GM21423 (cell line): ENCODE measurements at regions not wholly inside any gene's neighbourhood (a gene's known extent, or its start where the extent isn't known, plus 50 kb on each side); places are given as distances from the start of the nearest gene placed in this dataset.

Source experiments
- ATAC-seq: cut with Tn5 transposase; IDR thresholded peaks from one replicate; pipeline ENCODE4 v1.9.1; 2021; ENCODE audit warnings: mild to moderate bottlenecking, moderate library complexity; ENCODE audit not compliant: unreplicated experiment

- ATAC-seq, result no peak
These were observed 367.4 kb upstream of the SMARCA2 start for GRCh38 chr9:1647776-1648175.

GRCh38 chr9:1653282-1653681, 361.9 kb upstream of the SMARCA2 start:
- ATAC-seq, result no peak

- ATAC-seq, result no peak
These were observed 356.3 kb upstream of the SMARCA2 start for GRCh38 chr9:1658661-1659362.

GRCh38 chr9:1659363-1659690, 355.8 kb upstream of the SMARCA2 start:
- no peak for ATAC-seq

- no peak for ATAC-seq
These were observed 346.7 kb upstream of the SMARCA2 start for GRCh38 chr9:1668441-1668840.

GRCh38 chr9:1673300-1673699, 341.8 kb upstream of the SMARCA2 start:
- no peak for ATAC-seq

- no peak for ATAC-seq
These were observed 338.4 kb upstream of the SMARCA2 start for GRCh38 chr9:1676771-1677170.

GRCh38 chr9:1683951-1684350, 331.2 kb upstream of the SMARCA2 start:
- no peak for ATAC-seq

GRCh38 chr9:1698991-1699390, 316.2 kb upstream of the SMARCA2 start:
- no peak for ATAC-seq

GRCh38 chr9:1701113-1701512, 314.0 kb upstream of the SMARCA2 start:
- ATAC-seq, result no peak

- no peak for ATAC-seq
These were observed 312.4 kb upstream of the SMARCA2 start for GRCh38 chr9:1702701-1703100.

- no peak for ATAC-seq
These were observed 307.9 kb upstream of the SMARCA2 start for GRCh38 chr9:1707291-1707690.

GRCh38 chr9:1708219-1708618, 306.9 kb upstream of the SMARCA2 start:
- ATAC-seq, result no peak

GRCh38 chr9:1709347-1709746, 305.8 kb upstream of the SMARCA2 start:
- ATAC-seq, result no peak

GRCh38 chr9:1712861-1713450, 302.2 kb upstream of the SMARCA2 start:
- ATAC-seq, result no peak

GRCh38 chr9:1713841-1714240, 301.3 kb upstream of the SMARCA2 start:
- ATAC-seq, result no peak

GRCh38 chr9:1717882-1718281, 297.3 kb upstream of the SMARCA2 start:
- no peak for ATAC-seq

GRCh38 chr9:1718836-1719235, 296.3 kb upstream of the SMARCA2 start:
- no peak for ATAC-seq

GRCh38 chr9:1721196-1721595, 294.0 kb upstream of the SMARCA2 start:
- ATAC-seq, result no peak

GRCh38 chr9:1722404-1722803, 292.7 kb upstream of the SMARCA2 start:
- ATAC-seq, result peak; percentile 59

- ATAC-seq, result no peak
These were observed 291.6 kb upstream of the SMARCA2 start for GRCh38 chr9:1723522-1724015.

- no peak for ATAC-seq
These were observed 288.0 kb upstream of the SMARCA2 start for GRCh38 chr9:1726993-1727759.
